GM19438 (cell line): ENCODE measurements at regions not wholly inside any gene's neighbourhood (a gene's known extent, or its start where the extent isn't known, plus 50 kb on each side); places are given as distances from the start of the nearest gene placed in this dataset.

Experiments
- ATAC-seq: cut with Tn5 transposase; IDR thresholded peaks from one replicate; pipeline ENCODE4 v1.9.1; 2021; ENCODE audit warnings: low read depth; ENCODE audit not compliant: unreplicated experiment

GRCh38 chr1:212221801-212222200, 63.4 kb upstream of the PPP2R5A start:
- no peak for ATAC-seq

DNA sequence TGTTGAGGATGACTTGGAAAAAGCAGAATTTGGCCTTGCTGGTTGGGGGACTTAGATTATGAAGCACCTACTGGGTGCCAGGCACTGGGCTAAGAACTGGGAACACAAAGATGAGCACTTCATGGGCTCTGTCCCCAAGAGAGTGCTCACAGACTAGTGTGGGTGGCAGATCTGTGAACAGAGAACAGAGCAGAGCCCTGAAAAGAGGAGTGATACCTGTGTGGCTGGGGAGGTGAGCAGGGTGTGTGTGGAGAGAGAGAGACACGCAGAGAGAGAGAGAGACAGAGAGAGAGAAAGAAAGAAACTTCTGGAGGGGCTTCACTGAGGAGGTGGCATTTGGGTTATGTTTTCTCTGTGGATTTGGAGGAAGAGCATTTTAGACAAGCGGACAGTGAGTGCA, 61.1 kb upstream of the PPP2R5A start:
- no peak for ATAC-seq

DNA sequence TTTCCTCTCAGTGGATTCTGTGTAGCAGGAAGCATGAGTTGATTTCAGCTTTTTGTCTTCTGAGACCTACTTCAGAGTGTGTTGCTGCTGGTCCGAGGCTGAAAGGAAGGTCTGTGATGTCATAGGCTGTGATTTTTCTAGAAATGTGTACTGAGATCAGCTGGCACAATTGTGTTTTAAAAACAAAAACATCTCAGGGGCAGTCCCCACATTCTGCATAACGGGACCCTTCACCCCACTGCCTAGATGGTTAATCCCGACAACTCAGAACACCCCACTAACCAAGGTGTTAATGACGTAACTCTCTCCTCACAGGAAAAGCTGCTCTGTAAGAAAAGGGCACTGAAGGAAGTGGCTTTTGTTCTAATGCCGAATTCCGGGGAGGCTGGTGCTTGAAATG, 59.8 kb upstream of the PPP2R5A start:
- ATAC-seq, result no peak

DNA sequence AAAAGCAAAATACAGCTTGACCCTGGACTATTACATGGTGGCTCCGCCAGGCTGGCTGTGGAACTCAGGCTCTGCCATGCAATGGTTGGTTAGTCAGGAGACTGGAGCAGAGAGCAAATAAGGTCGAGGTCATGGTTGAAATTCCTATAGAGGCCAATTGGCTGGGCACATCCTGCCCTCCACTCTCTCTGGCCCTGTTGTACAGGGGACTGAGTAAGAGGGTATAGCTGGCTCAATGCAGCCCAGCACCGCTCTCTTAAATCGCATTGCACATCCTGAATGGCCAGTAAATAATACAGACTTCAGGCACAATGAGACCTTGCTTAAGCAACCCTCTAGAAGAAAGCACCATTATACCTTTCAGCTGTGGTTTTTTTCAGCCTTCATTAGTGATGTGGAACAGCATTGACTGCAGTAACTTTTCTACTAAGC, 59.3 kb upstream of the PPP2R5A start:
- ATAC-seq, result no peak

DNA sequence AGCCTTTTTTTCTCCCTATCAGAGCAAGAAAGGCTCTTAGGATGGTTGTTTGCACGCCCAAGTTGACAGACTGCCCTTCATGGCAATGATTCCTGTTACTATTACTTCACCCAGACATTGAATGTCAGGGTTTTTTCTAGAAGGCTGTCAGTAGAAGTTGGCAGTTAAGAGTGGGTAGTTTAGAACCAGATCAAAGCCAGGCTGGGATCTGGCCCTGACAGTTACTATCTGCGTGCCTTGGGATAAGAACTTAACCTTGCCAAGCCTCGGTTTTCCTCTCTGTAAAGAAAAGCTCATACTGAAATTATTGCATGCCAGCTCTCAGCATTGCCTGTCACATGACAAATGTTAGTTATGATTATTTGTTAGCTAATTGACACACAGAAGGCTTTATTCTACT, 58.7 kb upstream of the PPP2R5A start:
- ATAC-seq, result no peak

DNA sequence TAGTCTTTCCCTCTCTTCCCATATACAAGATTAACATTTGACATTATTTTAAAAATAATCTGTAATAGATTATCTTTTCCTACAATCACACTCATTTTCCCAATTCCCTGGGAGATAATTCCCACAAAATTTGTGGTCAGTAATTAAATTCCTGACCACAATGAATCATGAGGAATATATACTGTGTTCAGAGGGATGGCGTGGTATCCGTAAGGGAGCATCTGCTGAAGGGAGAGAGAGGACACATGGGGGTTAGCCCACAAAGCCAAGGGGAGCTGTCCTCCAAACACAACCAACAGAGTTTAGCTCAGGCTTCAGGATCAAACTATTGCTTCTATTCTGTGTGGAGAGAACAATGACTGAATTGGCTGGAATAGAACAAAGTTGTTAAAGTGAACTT, 57.1 kb upstream of the PPP2R5A start:
- no peak for ATAC-seq

DNA sequence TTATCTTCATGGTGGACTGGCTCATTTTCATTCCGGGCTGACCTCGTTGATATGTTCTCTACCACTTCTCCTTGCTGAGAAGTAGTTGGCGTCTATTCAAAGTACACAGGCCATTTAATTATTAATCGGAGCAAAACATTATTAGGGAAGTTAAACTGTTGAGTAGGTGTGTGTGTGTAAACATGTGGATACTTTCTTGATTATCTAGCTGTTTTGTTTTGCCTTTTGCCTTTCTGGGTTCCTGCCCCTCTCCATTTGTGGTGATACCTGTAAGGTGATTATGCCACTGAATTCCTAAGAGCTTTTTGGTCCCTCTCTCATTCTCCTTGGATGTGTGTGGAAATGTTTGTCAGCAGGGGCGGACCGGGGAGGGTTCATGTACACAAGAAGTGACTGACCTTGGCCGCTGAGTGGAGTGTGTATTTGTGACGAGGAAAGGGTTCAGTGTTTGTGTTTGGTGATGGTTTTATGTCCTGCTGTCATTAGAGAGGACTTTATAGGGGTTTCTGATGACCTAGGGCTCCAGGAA, 56.6 kb upstream of the PPP2R5A start:
- no peak for ATAC-seq

DNA sequence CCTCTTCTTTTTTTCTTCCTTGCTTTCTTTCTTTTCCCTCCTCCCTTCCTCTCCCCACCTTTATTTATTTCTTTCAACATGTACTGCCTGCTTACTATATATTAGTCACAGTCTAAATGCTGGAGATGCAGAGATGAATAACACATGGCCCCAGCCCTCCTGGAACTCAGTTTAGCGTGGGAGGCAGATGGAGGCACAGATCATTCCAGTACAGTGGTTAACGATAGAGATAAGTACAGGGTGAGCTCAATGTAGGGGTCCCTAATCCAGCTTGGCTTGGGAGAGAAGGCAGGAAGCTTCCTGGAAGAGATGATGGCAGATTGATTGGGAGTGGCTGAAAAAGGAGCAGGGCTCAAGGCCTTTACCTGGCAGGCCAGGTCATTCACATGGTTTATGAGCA, 55.6 kb upstream of the PPP2R5A start:
- ATAC-seq, result no peak

GRCh38 chr1:212230329-212230728, 54.9 kb upstream of the PPP2R5A start:
- no peak for ATAC-seq

DNA sequence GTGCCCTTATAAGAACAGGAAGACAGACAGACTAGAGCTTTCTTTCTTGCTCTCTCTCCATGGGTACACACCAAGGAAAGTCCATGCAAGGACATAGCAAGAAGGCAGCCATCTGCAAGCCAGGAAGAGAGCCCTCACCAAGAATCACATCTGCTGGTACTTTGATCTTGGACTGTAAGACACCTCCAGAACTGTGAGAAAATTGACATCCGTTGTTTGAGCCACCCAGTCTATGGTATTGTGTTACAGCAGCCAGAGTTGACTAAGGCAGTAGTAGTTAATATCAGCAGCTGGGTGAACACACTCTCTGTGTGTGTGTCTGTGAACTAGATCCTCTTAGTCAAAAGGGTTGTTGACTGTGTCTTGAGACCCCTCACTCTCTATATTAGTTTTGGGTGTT, 53.8 kb upstream of the PPP2R5A start:
- ATAC-seq, result no peak

- ATAC-seq, result no peak
These were observed 53.1 kb upstream of the PPP2R5A start for GRCh38 chr1:212232090-212232489.

- ATAC-seq, result no peak
These were observed 51.9 kb upstream of the PPP2R5A start for GRCh38 chr1:212233321-212233720.

GRCh38 chr1:212234431-212235395, 50.5 kb upstream of the PPP2R5A start:
- ATAC-seq, result no peak
